PFSK-1 (cell line): ENCODE measurements at regions not wholly inside any gene's neighbourhood (a gene's known extent, or its start where the extent isn't known, plus 50 kb on each side); places are given as distances from the start of the nearest gene placed in this dataset.

ENCODE experiments used
- POLR2AphosphoS5 ChIP-seq: IDR thresholded peaks from 2 replicates; pipeline ENCODE4 v1.6.1; 2012; ENCODE audit warnings: low read depth, mild to moderate bottlenecking, control low read depth, low read length, moderate library complexity
- REST ChIP-seq, 2 experiments: IDR thresholded peaks; 2 replicates each; pipeline versions ENCODE4 v1.6.1 to v1.8.0; 2011 to 2012; ENCODE audit warnings: low read depth in 2 of 2, low read length in 2 of 2, control low read depth in 1 of 2, inconsistent platforms in 1 of 2, mild to moderate bottlenecking in 1 of 2, moderate library complexity in 1 of 2; ENCODE audit not compliant: insufficient read depth in 1 of 2
- TAF1 ChIP-seq: IDR thresholded peaks from 2 replicates; pipeline ENCODE4 v1.6.1; 2012; ENCODE audit warnings: low read length, control low read depth, borderline replicate concordance; ENCODE audit not compliant: insufficient read depth

DNA sequence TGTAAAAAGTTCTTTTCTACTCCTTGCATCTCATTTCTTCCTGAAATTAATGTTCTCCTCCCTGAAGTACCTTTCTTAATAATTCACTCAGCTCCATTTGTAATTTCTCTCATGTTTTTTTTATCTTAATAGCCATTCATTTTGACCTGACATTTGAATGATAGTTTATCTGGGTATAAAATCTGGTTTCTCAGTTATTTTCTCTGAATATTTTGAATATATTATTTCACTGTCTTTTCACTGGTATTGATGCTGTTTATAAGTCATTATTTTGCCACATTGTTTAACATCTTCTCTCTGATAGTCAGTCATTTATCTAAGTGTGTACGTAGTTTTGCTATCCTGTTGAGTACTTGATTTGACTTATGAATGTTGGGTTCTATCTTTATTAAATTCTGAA is 68.8 kb upstream of the ARHGAP18 start:
- TF ChIP-seq REST (IDR thresholded peaks at IDR 0.05; ENCODE audit: insufficient read depth in 1 of 2, low read depth in 2 of 2, low read length in 2 of 2): no peak
- TF ChIP-seq TAF1: no peak
- TF ChIP-seq POLR2AphosphoS5: no peak
